LoVo (cell line): ENCODE measurements at regions not wholly inside any gene's neighbourhood (a gene's known extent, or its start where the extent isn't known, plus 50 kb on each side); places are given as distances from the start of the nearest gene placed in this dataset.

ENCODE experiments used
- DNase-seq: peaks from one replicate; pipeline ENCODE4 v3.0.0-alpha.2; 2016; ENCODE audit warnings: low spot score

DNA sequence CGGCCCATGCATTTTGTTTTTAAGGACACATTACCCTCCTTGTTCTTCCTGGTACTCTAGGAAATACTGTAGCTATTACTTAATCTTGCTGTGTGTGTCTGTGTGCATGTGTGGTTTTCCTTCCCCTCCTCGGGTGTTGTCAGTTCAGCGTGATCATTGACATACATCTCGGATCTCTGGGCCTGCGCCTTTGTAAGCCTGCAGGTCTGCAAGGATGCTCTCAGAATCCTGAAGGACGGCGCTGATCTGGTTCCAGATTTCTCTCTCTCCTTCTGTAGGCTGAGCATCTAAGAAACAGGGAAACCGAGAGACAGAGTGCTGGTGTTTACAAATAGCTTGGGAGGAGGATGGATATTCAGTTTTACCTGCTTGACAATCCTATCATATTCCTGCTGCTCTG is 100.2 kb downstream of the CYRIA start:
- no peak for DNase-seq

DNA sequence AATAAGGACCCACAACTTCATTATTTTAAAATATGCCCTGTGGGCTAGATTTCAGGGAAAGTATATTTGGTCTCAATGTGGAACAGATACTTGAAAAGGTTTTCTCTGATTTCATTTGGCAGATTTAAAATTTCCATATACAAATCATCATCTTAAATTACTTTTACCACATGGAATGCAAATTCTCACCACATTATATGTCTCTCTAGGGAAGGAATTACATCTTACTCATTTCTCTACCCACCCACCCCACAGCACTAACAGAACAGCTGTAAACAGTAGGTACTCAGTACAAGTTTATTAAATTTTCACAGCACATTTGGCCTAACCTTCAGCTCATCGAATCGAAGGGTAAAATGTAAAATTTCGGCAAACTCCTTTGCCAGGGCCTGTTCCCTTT is 104.0 kb downstream of the CYRIA start:
- no peak for DNase-seq

DNA sequence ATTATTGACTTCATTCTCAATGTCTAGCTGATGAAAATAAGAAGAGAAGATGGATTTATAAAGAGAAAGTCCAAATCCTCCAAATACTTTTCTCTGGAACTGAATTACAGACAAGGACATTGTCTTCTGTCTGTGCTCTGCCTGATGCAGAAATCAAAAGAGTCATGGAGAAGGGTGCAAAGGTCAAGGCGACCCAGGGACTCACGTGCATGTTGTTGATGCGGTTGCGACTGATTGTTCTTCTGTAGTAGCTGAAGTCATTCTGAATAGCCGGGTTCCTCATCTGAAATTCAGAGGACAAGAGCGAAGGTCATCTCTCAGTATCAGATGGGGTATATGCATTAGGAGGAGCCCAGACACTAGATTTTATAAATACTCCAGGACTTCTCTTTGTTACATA is 104.4 kb downstream of the CYRIA start:
- no peak for DNase-seq

DNA sequence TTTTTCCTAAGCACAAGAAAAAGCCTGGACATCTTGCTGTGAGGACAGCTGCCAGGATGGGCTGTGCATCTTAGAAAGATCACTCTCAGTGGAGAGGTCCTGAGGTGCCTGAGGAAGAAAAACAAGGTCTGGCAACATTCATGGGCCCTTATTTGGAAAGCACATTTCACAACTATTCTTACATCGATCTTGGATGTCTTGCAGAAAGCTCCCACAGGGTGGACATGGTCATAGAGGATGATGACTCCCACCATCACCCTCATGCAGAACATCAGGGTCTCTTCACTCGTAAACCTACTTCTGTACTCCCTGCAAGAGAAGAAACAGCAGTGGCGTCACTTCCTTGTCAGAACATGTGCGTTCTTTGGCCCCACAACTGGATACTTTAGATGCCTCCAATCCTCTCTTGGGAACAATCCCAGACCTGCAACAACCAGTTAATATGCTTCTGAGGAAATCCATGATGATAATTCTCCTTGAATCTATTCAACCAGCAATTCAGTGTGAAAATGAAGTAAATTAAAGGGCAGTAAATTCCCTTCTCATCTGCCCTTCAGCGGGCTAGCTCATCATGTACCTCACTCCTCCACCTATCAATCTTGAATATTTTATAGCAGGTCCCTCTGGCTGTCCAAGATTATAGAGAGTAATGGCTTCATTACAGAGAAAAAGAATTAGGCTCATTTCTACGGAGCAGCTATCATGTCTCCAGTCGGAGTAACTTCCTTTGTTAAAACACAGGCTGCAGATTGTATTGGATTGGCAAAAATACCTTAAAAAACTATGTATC is 106.2 kb downstream of the CYRIA start:
- no peak for DNase-seq

DNA sequence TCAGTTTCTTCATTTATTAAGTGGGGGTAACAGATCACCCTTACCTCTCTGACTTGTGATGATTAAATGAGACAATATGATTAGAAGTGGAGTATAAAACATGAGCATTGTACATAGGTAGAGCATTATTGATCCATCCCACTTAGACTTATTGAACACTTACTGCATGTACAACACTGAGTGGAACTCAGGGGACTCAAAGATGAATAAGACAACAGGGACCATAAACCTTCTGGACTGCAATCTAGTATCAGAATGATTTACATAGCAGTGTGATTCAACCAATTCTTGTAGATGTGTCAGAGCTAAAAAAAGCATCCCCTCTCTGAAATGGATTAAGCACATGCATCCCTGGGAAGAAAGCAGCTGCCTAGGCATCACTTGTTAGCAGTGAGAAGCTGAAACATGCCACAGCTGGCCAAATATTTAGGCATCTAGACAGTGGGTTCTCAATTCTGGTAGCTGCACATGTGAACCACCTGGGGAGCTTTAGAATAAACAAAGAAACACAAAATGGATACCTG is 111.5 kb downstream of the CYRIA start:
- DNase-seq = no peak

DNA sequence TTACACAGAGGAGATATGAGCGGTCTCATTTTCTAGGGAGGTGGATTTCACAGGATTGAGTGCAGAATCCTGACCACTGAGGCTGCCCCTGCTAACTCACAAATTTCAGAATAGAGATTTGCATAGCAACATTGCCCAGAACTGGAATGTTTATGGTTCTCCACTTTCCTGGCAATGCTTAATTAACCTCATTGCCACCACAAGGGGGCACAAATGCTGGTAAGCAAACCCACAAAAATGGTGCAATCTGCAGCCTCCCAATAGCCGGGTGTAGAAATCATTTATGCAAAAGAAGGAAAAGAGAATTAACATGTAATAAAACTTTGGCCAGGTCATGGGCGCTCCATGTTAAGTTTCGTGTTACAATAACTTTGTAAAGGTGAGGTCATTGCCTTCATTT is 112.4 kb downstream of the CYRIA start:
- peak; percentile 20 for DNase-seq

DNA sequence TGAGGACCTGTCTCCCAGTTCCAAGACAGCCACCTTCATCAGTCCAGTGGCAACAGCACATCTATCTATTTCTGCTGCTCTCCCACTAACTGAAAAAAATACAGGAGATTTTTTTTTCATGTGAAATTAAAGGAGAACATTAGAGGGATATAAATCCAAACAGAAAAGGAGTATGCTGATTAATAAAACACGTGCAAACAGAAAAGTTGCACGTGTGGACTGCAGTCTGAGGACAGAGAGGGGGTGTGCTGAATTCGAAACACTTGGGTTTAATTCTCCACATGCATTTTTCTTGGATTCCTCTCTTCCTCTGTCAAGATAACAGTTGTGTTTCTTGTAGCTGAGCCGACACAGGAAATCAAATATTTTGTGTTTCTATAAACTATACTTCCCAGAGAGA is 113.4 kb downstream of the CYRIA start:
- no peak for DNase-seq

DNA sequence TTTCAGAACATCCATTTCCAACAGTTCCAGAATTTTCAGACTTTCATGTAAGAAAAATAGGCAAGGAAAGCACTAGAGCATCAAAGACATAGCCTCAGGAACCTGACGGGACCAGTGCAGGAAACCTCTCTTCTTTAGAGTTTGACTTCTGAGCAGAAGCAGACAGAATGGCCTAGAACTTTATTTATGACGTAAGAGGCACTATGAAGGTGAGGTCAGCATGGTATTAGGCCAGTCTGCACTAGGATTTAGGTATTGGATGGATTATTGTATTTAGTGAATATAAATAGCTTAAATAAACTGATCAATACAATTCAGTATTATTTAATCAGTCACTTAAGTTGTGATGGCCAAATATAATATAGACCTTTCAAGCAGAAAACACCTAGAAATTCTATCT is 117.6 kb downstream of the CYRIA start:
- DNase-seq = no peak

DNA sequence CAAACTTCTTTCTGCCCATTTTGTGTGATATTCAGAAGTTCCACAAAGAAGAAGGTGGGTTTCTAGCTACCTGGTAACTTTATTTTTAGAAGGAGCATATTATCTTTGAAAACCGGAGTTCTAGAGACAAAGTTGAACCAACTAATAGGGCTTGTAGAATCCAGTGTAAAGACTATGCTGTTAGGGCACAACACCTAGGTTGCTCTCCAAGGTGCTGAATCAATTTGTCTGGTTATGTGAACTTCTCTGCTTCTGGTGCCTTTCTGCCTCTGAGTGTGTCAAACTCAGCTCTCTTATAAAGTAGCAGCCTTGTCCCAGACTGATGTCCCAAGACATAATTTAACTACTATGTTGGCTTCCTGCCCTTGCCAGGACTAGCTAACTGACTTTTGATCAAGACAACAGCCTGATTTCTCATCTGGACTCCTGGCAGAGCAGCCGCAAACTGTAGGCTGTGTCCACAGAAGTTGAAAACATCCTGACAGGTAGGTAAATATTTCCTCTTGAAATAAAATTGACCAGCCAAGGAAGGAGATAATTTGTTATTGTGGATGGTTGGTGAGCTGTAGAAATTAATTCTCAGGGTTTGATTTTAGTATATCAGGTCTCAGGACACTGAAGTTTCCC is 119.4 kb downstream of the CYRIA start:
- DNase-seq = peak; percentile 41

DNA sequence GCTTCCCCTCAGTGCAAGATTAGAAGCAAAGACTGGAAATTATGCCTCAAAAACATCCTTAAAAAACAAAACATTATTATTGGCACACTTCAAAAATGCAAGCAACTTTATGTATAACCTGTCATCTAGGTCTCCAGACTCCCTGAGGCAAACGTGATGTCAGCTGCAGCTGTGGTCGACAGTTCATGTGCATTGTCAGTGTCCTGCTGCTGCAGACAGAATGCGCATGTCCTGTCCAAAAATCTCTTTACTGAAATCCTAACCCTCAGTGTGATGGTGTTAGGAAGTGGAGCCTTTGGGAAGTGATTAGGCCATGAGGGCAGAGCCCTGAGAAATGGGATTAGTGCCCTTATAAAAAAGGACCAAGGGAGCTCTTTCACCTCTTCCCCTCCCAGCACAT is 126.9 kb downstream of the CYRIA start:
- DNase-seq = no peak

DNA sequence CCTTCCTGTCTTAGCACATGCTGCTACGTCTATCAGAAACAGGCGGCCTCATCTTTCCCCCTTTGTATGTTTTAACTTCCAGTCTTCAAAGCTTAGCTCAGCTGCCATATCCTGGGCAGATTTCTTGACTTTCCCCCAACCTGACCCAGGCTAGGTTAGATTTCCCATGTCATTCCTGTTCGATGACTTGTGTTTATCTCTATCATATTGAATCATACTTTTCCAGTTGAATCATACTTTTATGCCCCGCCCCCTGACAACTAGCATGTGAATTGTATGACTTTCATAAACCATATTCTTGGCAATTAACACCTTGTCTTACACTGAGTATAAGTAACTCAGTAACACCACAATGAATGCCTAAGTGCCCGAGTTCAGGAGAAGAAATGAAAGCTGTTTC is 128.3 kb downstream of the CYRIA start:
- no peak for DNase-seq

DNA sequence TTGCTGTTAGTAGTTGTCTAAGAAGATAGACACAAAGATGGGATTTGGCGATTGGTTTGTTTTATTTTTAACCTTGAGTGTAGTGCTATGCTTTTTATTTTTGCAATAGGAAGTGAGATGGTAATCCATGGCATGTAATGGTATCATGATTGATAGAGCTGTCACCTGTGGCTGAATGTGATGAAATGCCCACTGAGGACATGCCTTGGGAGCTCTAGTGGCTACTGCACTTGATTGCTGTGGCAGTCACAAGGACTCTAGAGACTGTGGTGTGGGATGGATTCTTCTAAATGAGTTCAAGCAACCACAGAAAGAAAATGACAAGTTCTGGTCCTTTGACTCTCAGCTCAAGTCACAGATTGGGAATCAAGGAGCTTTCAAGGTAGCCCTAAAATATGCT is 139.4 kb downstream of the CYRIA start:
- no peak for DNase-seq

DNA sequence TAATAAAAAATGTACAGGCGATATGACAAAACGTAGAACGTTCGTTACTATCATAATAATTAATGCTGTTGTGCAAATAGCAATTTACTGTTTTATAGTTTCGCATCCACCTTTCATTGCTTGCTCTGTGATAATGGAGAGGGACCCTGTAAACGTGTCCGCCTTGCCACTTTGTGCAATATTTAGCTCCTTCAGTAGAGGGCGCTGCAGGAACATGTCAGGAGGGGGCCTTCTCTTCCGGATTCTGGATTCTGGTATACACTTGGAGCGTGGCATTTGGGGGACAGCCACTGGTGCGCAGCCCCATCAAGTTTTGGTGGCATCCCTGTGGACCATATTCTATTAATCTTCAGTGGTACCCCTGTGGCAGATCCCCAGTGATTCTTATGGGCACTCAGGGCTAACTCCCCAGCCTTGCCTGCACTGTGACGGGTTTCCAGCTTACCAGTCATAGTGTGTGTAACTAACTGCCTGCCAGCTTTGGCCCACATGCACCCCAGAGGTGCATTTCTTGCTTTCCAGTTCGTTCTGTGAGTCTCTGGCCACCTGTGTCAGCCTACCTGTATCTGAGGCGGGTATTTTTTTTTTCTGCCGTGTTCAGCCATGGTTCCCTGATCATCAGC is 140.3 kb downstream of the CYRIA start:
- no peak for DNase-seq

DNA sequence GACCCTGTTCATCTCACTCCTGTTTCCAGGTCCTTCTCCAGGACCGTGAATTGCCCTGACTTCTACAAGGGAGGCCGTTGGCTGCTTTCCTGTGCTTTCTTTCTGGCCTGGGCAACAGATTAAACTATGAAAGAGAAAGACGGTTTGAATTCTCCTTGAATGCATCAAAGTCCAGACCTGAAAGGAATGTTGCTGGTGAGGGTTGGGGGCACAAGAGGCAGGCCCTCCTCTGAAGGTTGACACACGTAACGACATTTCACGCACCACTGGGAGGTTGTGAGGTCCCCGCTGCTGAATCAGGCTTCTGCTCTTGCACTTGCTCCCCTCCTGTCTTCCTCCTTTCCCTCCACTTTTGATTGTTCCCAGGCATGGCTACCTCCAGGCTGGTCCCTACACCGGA is 141.9 kb downstream of the CYRIA start:
- DNase-seq = no peak

DNA sequence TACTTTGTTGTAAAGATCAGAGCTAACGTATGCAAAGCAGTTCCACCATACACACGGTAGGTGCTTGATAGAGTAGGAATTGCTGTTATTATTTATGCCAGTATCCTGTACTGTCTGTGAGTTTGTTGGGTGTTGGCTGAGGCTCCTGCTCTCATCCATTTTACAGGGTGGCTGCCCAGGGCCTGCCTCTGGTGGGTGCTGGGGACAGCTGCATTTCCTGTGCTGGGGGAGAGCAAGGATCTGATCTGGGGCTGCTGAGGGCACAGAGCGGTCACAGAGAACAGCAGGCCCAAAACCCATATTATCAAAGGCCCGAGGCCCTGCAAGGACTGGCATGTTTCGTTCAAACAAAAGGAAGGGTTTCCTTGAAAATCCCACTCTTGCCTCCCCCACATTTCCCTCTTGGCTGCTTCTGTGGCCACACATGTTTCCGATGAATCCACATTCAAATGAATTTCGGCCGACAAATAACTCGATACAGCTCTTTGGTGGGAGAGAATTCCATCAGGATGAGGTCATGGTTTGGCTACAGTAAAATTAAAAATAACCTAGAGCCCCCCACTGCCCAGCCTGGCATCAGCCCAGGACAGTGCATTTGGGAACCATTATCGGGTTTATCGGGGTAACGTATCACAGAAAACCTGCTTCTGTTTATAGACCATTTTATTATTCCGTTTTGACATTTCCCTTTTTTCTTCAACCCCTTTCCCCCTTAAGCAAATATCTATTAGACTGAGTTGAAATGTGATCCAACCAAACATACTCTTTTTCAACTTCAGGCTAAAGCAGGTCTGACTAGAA is 143.4 kb downstream of the CYRIA start:
- no peak for DNase-seq

DNA sequence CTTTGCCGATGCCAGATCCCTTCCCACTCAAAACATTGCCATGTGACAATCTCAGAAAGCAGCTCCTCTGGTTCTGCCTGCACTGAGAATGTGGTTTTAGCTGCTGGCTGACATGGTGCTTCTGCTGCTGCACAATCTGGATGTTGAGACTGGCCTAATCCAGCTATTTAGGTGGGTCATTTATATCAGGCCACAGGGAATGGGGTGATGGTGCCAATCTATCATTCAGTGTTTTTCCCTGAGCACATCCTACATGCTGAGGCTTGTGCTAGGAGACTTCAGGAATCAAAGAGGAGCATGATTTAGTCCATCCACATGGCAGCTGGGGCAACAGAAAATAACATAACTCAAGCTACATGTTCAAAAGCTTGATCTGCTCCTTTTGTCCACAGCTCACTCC is 144.7 kb downstream of the CYRIA start:
- DNase-seq = no peak

DNA sequence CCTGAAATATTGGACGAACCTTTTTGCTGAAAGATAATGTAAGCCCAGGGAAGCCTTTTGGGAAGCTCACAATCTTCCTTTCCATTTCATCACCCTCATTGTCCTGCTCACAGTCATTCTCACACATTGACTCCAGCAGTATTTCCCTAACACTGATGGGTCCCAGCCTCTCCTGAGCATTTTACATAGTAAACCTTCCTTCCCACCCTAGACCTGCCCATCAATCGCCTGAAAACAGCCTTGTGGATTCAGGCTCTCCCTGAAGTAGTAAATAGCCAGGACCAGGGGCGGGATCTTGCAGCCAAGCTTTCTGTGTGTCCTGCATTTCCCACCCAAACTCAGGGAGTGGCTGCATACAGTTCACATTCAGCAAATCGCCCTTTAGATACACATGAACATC is 149.9 kb downstream of the CYRIA start:
- DNase-seq = no peak

DNA sequence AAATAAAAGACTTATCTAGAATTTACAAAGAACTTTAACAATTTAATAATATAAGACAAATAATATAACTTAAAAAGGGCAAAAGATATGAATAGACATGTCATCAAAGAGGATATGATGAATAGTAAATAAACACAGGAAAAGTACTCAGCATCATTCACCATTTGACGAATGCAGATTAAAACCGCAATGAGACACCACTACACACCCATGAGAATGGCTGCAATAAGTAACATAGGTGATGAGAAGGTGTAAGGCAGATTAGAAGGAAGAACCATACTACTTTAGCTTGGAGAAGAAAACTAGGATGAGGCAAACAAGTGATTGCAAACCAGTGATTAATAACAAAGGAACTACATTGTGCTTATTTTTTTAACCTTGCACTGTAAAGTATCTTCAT is 152.0 kb downstream of the CYRIA start:
- DNase-seq = no peak

DNA sequence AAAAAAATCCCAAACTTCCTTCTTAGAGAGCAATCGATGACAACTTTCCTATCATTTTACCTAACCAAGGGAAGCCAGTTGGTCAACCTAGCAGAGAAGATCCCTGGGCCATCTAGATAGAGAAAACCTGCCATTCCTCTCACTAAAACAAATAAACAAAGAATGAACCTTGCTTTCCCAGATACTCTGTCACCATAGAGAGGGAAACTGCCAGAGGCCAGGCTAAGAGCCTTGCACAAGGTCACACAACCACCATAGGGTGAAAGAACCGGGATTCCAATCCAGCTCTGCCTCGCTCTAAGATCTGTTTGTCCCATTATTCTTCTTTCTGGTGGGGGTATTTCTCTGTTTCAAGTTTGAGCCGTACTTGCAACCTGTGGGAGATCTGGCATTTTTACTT is 154.6 kb downstream of the CYRIA start:
- no peak for DNase-seq

DNA sequence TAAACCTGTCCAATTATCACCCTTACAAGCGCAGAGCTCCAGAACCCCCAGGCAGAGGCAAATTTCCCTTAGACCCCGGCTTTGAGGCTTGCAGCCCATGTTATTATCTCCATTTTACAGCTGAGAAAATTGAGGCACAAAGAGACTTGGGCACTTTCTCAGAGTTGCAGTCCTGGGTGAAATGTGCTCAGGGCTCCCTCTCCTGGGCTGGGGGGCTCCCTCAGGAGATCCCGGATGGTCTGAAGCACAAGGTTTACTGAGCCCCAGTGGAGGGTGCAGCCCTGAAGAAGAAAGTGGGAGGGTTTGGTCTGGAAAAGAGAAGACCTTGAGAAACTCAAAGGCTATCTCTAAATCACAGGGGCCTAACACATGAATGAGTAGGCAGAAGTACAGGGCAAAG is 156.6 kb downstream of the CYRIA start:
- no peak for DNase-seq

DNA sequence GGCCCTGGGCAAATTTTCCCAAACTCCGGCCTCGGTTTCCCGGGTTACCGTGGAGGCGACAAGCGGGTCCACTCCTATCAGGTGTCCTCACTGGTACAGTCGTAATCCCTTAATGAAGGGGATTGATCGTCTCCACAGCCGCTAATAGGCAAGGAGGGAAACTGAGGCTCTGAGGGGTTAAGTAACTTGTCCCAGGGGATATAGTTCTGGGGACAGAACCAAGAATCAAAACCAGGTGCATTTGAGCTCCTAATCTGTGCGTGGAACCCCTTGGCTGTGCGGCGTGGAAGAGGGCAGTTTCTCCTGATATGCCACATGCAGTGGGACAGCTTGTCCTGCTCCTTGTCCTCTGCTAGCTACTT is 157.2 kb downstream of the CYRIA start:
- no peak for DNase-seq

DNA sequence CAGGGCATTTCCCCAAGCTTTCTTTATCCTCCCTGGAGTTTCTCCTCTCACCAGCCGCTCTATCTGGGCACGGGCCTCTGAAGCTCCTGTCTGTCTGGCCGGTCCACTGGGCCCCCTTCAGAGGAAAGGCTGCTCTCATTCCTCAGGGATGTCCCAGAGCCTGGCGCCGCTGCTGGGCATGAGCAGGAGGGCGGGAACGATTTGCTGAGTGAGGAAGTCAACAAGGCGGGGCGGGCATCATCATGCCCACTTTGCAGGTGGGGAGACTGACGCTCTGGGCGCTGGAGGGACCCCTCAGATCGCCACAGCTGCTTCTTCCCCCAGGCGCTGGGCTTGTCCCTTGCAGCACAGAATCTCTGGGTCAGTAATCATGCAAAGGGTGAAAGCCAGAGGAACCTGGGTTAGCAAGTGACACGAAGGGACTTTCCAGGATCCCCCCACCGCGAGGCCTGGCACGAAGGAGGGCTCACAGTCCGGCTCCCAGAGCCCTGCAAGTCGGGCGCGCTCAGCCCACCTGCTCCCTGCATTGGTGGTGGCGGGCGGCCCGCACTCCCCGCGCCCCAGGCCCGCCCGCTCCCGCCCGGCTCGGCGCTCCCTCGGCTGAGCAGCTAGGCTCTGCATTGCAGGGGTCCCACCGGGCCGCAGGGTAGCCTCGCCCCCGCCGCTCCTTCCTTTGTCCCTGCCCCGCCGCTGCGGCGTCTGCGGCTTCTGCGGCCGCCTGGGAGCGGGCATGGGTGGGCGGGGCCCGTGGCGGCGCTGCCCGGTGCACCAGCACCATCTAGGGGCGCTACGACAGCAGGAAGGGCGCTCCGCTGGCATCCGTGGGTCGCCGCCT is 157.8 kb downstream of the CYRIA start:
- peak; percentile 65 for DNase-seq
